IPS DF 6.9 (cell line): ENCODE measurements at regions not wholly inside any gene's neighbourhood (a gene's known extent, or its start where the extent isn't known, plus 50 kb on each side); places are given as distances from the start of the nearest gene placed in this dataset.

ENCODE experiments used
- DNase-seq: peaks from one replicate; pipeline ENCODE4 v3.0.0-alpha.2; 2013; ENCODE audit warnings: low read depth, low spot score
- H3K27ac ChIP-seq: one replicate; pipeline ENCODE4 v1.5.1; 2013; ENCODE audit warnings: low read length, control low read depth
- H3K27me3 ChIP-seq: 2 replicates; pipeline ENCODE4 v1.6.1; 2013; ENCODE audit warnings: mild to moderate bottlenecking, low read length; ENCODE audit not compliant: control insufficient read depth, insufficient read depth
- H3K36me3 ChIP-seq: 2 replicates; pipeline ENCODE4 v1.6.1; 2013; ENCODE audit warnings: low read length; ENCODE audit not compliant: control insufficient read depth, insufficient read depth
- H3K4me1 ChIP-seq: 2 replicates; pipeline ENCODE4 v1.6.1; 2013; ENCODE audit warnings: low read length; ENCODE audit not compliant: control insufficient read depth, insufficient read depth
- H3K4me3 ChIP-seq: 2 replicates; pipeline ENCODE4 v1.5.1; 2013; ENCODE audit warnings: mild to moderate bottlenecking, low read length
- H3K9me3 ChIP-seq: 2 replicates; pipeline ENCODE4 v1.6.1; 2013; ENCODE audit warnings: low read length, inconsistent platforms; ENCODE audit not compliant: control insufficient read depth, insufficient read depth
- WGBS: extraction: QIAGEN DNeasy Blood & Tissue Kit; methylation state at CpG from one replicate; pipeline ENCODE4 v1.1.7; 2013; ENCODE audit warnings: mixed read lengths, missing lambda C conversion rate; ENCODE audit not compliant: insufficient read length, insufficient coverage; 5-methylcytosine and 5-hydroxymethylcytosine counted together

DNA sequence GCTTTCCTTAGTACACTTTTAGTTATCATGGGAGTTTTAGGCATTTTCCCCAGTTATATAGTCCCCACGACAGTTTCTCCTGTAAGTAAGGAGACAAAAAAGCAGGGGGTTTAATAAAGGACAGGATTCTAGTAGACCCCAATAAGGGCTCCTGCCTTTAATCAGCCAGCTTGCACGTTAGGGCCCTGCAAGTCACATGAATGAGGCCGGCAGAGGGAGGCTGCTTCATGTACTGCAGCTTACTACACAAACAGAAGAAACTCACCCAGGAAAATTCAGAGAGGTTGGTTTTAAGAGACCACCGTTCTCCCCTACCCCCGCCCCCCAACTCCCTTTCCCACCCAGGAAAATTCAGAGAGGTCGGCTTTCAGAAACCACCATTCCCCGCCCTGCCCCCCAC is 229.7 kb upstream of the MOCS1 start:
- Histone ChIP-seq H3K4me3 (no peak overlapping the region), H3K4me1 (peaks cover 1% of the 10 kb centered on the region; the same call in 1 of the 2 replicates), H3K36me3 (no peaks in the 10 kb centered on the region), H3K27ac (no peak overlapping the region), H3K27me3 (no peaks in the 10 kb centered on the region), H3K9me3 (no peaks in the 10 kb centered on the region)
- no peak for DNase-seq
- WGBS: no CpG with 5 or more reads among the region's 7 CpGs

DNA sequence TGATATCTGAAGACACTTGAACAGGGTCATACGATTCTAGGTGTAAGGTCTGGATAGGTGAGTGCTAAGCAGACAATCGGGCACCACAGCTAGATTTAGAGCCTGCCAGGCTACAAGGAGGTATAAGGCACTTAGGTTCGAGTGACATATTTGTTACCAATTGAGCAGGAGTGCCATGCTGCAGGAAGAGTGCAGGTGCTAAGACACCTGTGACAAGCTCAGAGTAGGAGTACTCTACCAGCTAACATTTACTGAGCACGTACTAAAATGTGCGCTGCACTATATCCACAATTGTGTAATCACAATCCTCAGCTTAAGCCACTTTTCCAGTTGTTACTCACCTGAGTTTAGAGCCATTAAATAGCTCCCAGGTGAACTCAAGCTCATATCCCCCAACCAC is 227.8 kb upstream of the MOCS1 start:
- H3K27me3 ChIP-seq: no peaks in the 10 kb centered on the region
- no peak overlapping the region for H3K4me3 ChIP-seq
- WGBS: no CpG with 5 or more reads among the region's 5 CpGs
- peaks cover 1% of the 10 kb centered on the region; the same call in 1 of the 2 replicates for H3K4me1 ChIP-seq
- H3K36me3 ChIP-seq: no peaks in the 10 kb centered on the region
- no peaks in the 10 kb centered on the region for H3K9me3 ChIP-seq
- DNase-seq: no peak
- H3K27ac ChIP-seq: no peak overlapping the region

DNA sequence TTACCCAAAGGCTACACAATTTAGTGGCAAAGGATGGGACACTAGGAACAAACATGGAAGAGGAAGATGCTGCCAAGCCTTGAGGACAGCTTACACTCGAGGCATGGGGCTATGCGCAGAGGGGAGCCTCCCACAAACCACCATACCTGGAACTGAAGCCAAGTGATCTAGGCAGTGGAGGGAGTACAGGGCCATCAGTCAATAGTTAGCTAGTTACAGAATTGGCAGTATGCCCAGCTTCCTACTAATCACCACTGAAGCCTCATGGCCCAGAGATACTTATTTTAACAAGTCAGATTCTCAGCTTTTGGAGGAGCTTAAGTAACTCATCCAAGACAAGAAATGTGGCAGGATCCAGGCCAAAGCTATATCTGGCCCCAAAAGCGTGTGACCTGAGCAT is 226.6 kb upstream of the MOCS1 start:
- no peak for DNase-seq
- Histone ChIP-seq H3K4me3 (no peak overlapping the region), H3K4me1 (peaks cover 1% of the 10 kb centered on the region; the same call in 1 of the 2 replicates), H3K27me3 (no peaks in the 10 kb centered on the region), H3K9me3 (no peaks in the 10 kb centered on the region), H3K36me3 (no peaks in the 10 kb centered on the region), H3K27ac (no peak overlapping the region)
- no CpG with 5 or more reads among the region's 3 CpGs for WGBS

DNA sequence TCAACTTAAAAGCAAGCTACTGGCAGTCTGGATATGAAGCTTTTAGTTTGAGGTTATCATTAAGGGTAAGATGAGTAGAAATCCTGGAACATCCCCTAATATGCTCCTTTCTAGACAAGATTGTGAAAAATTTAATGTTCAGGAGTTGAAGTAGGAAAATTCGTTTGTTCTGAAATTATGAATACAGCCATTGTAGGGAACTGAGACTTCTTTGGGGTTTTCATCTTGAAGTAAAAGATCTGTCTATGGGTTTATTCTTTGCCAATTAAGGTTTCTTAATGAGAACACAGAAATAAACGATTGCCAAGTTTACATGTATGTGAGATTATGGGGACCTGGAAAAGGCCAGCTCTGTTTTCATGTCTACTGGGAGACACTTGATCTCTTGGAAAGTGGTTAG is 225.6 kb upstream of the MOCS1 start:
- no peak overlapping the region for H3K27ac ChIP-seq
- no peaks in the 10 kb centered on the region for H3K36me3 ChIP-seq
- no peaks in the 10 kb centered on the region for H3K9me3 ChIP-seq
- no CpG with 5 or more reads among the region's 2 CpGs for WGBS
- H3K4me3 ChIP-seq: no peak overlapping the region
- H3K4me1 ChIP-seq: peaks cover 1% of the 10 kb centered on the region; the same call in 1 of the 2 replicates
- DNase-seq: no peak
- H3K27me3 ChIP-seq: no peaks in the 10 kb centered on the region

DNA sequence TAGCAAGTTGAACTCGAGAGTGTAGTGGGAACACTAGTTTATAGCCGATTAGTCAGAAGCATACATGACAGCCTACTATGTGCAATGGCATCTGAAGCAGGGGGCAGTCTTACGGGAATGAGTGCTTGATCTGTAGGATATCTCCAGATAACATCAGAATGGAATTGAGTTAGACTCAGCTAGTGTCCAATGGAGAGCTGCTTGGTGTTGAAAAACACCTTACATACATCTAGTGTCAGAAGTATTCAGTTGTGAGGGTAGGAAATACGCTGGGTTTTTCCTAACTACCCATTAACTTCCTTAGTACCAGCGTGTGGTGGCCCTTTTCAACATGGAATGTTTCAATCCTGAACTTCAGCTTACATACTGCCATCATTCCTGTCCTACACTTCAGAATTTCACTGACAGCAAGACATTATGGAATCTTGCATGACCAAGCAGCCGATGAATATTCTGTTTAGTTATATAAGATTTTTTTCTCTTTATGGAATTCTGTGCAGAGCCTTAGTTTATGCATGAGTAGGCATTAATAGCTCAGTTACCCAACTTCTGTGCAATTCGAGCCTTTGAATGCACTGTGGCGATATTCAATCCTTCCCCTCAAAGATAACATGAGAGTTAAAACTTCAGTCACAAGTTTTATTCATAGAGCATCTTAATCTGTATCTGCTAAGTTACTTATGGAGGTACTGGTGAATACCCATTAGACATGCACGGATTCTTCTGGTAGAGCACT is 218.6 kb upstream of the MOCS1 start:
- Histone ChIP-seq H3K36me3 (no peaks in the 10 kb centered on the region), H3K4me3 (no peak overlapping the region), H3K27me3 (no peaks in the 10 kb centered on the region), H3K9me3 (no peaks in the 10 kb centered on the region), H3K4me1 (no peaks in the 10 kb centered on the region), H3K27ac (no peak overlapping the region)
- WGBS: no CpG with 5 or more reads among the region's 9 CpGs
- no peak for DNase-seq

DNA sequence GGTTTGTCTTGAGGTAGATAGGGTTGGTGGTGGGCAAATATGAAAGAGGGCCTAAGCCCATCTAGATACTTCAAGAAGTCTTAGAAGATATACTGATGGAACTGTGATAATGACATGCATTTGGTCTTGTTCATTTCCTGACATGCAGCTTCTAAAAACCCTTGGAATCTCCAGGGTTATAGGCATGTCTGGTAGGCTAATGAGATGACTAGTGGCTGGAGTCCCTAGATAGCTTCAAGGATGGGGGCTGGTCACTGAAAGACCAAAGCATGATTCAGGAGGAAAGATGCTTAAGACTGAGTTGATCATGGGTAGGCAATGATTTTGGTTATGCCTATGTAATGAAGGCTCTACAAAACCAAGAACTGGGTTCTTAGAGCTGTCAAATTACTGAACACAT is 217.9 kb upstream of the MOCS1 start:
- H3K36me3 ChIP-seq: no peaks in the 10 kb centered on the region
- H3K4me3 ChIP-seq: no peak overlapping the region
- no peaks in the 10 kb centered on the region for H3K4me1 ChIP-seq
- no peak for DNase-seq
- H3K27me3 ChIP-seq: no peaks in the 10 kb centered on the region
- H3K9me3 ChIP-seq: no peaks in the 10 kb centered on the region
- no peak overlapping the region for H3K27ac ChIP-seq

DNA sequence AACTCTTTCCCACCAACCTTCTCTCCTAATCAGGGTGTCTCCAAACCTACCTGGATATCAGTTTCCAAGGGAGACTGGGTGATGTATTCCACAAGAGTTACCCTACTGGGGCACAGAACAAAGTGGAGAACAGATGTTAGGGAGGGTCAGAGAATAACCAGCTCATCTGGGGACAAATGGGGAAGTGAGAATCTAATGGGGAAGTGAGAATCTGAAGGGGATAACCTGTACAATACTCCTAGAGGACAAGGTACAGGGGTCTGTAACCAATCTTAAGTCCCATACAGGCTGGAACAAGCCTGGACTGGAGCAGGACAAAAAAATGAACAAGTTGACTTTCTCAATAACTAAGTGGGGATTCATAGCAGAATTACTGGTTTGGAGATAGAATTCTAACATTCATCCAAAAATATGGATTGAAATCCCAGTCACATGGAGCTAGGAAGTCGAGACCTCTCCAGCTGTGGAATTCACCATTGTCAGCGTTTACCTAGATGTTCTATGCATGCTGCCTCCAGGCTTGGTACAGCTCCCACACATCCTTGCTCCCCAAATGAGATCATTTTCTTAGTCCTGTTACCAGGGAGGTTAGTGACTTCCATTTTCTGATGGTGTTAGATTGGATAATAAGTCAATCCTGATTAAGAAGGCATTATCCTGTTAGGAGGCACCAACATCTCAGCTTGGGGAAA is 214.8 kb upstream of the MOCS1 start:
- Histone ChIP-seq H3K4me3 (no peak overlapping the region), H3K36me3 (no peaks in the 10 kb centered on the region), H3K27ac (no peak overlapping the region), H3K9me3 (no peaks in the 10 kb centered on the region), H3K4me1 (no peaks in the 10 kb centered on the region), H3K27me3 (no peaks in the 10 kb centered on the region)
- WGBS: no CpG with 5 or more reads among the region's 2 CpGs
- DNase-seq: no peak

DNA sequence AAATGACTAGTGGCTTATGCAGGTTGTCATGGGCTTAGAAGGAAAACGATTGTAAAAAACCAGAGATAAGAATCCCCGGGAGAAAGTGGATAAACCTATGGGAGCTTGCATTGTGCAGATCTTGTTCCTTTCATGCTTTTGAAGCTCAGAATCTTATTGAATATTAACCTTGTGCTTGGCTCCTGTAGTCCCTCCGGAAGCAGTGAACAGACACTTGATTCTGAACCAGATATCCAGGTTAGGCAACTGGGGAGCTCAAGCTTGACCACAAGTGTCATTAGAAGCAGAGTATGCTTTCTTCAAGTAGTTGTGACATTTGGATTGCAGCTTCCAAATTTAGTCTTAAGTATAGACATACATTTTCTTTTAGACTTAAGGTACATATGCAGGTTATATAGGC is 212.6 kb upstream of the MOCS1 start:
- H3K4me1 ChIP-seq: no peaks in the 10 kb centered on the region
- no CpG with 5 or more reads among the region's 3 CpGs for WGBS
- DNase-seq: no peak
- no peaks in the 10 kb centered on the region for H3K36me3 ChIP-seq
- no peaks in the 10 kb centered on the region for H3K27me3 ChIP-seq
- no peak overlapping the region for H3K27ac ChIP-seq
- no peaks in the 10 kb centered on the region for H3K9me3 ChIP-seq
- no peak overlapping the region for H3K4me3 ChIP-seq

DNA sequence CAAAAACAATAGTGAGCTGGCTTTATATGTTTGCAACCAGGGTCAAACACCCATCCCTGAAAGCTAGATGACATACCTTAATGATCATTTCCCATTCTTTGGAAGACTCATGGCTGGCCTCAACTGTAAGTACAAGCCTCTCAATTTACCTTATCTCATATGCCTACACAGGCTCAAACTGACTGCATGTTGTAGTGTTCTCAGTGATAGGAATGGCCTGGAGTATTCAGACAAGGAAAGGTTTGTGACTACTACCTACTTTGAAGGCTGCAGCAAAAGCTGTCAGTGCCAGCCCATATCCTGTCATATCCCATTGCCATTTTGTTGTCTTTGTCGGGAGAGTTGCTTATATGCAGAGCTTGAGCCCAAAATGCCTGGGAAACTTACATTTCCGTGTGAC is 205.2 kb upstream of the MOCS1 start:
- no CpG with 5 or more reads among the region's 2 CpGs for WGBS
- Histone ChIP-seq H3K36me3 (no peaks in the 10 kb centered on the region), H3K4me1 (no peaks in the 10 kb centered on the region), H3K27ac (no peak overlapping the region), H3K9me3 (no peaks in the 10 kb centered on the region), H3K4me3 (no peak overlapping the region), H3K27me3 (no peaks in the 10 kb centered on the region)
- no peak for DNase-seq

DNA sequence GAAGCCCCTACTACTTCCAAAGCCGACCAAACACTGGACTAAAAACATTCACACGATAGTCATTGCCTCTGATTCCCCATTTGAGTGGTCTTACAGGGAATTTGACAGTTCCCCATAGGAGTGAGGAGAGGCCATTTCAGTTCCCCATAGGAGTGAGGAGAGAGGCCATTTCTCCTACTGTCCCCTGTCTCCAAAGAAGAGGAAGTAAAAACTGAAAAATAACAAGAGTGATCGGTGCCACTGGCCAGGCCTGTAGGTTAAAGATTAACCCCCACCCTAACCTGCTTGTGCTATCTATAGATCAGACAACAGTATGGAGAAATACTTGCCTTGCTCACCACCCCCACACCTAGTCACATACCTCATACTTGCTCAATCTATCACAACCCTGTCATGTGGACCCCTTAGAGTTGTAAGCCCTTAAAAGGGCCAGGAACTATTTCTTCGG is 204.0 kb upstream of the MOCS1 start:
- no peak overlapping the region for H3K4me3 ChIP-seq
- no peaks in the 10 kb centered on the region for H3K4me1 ChIP-seq
- no peak for DNase-seq
- no CpG with 5 or more reads among the region's 4 CpGs for WGBS
- no peak overlapping the region for H3K27ac ChIP-seq
- no peaks in the 10 kb centered on the region for H3K36me3 ChIP-seq
- no peaks in the 10 kb centered on the region for H3K9me3 ChIP-seq
- no peaks in the 10 kb centered on the region for H3K27me3 ChIP-seq
